NCI-H1930 (cell line): ENCODE measurements at regions not wholly inside any gene's neighbourhood (a gene's known extent, or its start where the extent isn't known, plus 50 kb on each side); places are given as distances from the start of the nearest gene placed in this dataset.
A peak's percentile ranks its signal among the peaks of the same experiment; 100 is the strongest.
"Not testable (repeated sequence)": the region's sequence is repeated elsewhere in the genome, so short reads cannot be mapped to it uniquely, and the experiment has no call there.

Source experiments
- DNase-seq, 2 experiments: peaks; one replicate each; lab custom pipeline; 2025; lab: John Stamatoyannopoulos, UW

DNA sequence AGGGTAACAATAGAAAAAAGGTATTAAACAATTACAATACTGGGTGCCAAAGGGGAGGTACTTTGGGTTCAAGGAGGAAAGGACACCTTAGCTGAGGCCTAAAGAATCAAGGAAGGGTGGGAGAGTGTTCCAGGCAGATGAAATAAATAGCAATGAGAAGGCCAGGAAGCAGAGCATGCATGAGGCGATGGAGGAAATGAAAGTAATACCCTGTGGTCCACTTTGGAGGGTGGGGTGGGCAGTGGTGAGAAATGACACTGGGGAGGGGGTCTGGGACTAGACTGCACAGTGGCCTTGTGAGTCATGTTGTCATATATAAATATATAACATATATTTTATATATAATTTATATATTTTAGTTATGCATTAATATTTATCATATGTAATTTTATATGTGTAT, 55.9 kb downstream of the BHLHE40 start:
- no peak for DNase-seq

DNA sequence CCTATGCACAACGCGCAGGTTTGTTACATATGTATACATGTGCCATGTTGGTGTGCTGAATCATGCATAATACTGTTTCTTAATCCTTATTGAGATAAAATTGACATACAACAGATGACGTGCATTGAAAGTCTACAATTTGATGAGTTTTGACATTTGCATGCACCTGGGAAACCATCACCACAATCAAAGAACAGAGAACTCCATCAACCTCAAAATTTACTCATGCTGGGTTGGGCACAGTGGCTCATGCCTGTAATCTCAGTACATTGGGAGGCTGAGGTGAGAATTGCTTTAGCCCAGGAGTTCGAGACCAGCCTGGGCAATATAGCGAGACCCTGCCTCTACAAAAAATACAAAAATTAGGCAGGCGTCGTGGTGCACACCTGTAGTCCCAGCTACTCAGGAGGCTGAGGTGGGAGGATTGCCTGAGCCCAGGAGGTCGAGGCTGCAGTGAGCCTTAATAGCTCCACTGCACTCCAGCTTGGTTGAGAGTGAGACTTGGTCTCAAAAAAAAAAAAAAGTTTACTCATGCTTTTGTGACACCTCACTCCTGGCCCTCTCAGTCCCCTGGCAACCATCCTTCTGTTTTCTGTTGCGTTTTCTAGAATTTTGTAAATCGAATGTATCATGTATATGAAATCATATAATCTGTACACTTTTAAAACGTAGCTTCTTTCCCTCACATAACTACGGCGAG, 56.6 kb downstream of the BHLHE40 start:
- DNase-seq, result no peak

DNA sequence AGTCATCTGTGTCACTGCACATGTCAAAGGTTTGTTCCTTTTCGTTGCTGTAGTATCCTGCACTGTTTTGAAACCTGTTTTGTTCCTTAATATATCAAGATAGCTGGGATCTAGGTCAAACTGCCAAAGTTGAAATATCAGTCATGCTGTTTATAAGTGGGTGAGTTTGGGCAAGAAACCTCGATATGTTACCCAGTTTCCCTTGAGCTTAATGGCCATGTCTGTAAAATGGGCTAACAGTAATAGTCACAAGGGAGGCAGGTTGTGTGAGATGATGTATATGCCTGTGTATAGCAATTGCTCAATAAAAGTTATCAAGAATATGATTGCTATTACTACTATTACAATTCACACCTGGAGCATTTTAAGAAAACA, 57.1 kb downstream of the BHLHE40 start:
- no peak for DNase-seq

DNA sequence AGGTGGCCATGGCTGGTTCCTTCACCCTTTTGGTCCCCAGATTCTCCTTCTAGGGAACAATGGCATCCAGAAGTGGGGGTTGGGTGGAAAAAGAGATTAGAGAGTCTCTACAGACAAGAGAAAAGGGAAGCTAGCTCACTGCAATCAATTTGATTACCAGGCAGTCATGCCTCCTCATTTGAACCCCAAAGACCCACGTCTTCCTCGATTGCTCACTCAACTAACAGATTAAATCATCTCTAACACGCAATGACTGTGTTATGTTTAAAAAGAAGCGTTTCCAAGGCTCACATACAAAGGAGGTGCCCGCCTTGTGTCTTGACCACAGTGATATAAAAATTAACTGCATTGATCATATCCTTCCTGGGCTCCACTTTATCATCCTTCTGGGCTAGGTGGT, 57.6 kb downstream of the BHLHE40 start:
- no peak for DNase-seq

DNA sequence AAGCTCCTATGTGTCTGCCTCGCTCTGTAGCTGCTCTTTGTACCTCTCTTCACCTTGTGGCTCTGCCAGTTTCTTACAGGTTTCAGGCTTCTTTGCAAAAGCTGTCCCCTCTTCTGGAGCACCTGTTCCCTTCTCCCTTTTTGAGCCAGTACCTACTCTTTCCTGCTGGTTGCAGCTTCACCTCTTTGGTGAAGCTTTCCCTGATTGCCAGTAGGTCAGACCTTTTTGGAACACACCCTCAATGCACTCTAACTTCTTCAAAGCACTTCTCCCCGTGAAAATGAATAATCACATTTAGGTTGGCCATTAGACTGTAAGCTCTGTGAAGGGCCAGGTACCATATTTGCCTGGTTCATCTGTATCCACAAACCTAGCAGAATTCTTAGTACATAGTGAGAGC, 60.3 kb downstream of the BHLHE40 start:
- DNase-seq, result no peak

DNA sequence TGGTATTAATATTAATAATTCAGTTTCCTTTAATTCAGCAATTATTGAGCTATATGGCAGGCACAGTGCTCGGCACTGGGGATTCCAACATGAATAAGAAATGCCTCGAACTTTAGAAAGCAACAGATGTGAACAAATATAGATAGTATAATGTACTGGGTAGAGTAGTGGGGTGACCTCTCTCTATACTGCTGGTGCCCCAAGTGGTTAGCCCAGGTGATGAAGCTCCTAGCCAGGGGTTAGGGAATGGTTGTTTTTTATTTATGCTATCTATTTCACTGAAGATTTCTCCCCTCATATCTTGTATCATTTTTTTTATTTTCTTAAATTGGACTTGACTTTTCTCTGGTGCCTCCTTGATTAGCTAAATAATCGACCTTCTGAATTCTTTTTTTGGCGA, 62.1 kb downstream of the BHLHE40 start:
- DNase-seq, result no peak

DNA sequence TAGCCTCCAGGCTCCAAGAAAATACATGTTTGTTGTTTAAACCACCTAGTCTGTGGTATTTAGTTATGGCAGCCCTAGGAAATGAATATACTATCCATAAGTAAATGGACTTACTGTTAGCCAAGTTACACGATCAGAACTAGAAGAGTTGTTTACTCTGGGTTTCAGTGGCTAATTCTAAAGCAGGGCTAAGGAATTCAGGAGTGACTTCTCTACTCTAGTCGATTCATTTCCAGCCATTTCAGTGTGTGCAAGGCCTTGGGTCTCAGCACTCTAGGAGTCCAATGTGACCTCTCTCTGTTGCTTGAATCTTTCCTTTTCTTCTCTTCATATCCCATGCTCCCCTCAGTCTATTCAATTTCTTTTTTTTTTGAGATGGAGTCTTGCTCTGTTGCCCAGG, 66.7 kb downstream of the BHLHE40 start:
- DNase-seq, result no peak

DNA sequence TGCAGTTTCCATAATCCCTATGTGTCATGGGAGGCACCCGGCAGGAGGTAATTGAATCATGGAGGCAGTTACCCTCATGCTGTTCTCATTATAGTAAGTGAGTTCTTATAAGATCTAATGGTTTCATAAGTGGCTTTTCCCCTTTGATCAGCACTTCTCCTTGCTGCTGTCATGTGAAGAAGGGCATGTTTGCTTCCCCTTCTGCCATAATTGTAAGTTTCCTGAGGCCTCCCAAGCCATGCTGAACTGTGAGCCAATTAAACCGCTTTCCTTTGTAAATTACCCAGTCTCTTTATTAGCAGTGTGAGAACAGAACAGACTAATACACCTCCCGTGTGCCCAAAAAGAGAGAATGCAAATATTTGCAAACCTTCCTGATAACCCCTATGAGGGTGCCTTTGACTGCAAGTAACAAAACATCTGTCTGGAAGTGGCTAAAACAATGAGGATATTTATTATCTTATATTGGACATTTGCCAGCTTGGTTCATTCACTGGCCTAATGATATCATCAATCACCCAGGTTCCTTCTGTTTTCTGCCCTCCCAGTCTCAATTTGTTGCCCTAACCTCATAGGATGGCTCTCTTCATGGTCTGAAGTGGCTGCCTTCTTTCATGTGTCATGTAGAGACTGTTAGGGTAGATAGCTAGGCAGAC, 68.7 kb downstream of the BHLHE40 start:
- no peak for DNase-seq

DNA sequence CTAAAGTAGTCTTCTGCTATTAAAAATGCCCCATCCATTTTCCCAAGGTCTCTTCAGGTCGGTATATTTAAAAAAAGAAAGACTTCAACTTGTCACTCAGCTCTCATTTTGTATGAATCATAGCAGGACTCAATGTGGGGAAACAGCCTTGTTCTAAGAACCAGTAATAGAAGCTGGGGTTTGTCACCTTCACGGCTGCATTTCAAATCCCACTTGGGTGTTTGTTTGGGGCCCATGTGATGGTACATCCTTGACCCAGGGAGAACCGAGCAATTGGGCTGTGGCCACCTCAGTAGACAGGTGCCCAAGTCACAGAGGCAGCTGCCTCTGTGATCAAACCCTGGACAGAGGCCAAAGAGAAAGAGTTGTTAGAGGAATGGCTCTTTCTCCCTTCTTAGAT, 70.3 kb upstream of the ARL8B start:
- DNase-seq, result no peak

DNA sequence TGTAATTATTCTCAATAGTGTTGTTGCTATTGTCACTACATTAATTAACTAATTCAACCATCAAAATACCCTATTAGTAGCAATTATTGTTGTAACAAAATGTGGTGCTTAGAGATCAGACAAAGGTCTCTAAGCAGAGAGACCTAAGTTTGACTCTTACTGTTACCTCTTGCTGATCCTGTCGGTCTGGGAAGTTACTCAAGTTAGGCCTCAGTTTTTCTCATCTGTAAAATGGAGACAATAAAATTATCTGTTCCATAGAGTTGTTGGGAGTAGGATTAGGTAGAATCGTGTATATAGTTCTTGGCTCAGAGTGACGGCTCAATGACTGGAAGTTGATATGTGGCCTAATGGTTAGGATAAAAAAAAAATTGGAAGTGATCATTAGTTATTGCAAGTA, 69.8 kb upstream of the ARL8B start:
- no peak for DNase-seq

DNA sequence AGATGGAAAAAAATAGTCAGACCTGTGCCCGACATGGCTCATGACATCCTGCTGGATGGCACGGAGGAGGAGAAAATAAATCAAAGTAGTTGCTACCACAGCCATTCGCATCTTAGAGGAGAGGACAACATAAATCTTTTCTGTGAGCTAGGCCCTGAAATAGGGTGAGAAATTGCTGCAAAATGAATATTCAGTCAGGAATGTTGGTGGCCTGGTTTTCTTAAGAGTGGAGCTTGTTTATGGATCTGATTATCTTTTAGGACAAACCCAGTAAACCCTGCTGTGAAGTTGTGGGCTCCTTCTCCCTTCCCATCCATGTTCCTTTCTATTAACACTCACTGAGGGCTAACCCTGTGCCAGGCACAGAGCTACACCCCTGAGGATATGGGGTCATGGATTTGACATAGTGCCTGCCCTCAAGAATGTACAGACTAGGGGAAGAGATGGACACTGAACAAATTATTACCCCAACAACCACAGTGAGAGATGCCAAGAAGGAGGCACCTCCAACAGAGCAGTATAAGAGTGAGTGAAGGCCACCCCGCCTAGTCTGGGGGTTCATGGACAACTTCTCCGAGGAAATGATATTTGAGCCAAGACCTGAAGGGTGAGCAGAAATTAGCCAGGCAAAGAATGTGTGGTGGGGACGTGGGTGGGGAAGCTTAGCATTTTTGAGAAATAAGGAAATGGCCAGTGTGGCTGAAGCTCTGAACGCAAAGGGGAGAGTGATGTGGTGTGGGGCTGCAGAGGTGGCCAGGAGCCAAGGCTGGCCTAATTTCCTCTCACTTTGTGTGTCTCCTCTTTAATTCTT, 68.9 kb upstream of the ARL8B start:
- DNase-seq, result no peak

DNA sequence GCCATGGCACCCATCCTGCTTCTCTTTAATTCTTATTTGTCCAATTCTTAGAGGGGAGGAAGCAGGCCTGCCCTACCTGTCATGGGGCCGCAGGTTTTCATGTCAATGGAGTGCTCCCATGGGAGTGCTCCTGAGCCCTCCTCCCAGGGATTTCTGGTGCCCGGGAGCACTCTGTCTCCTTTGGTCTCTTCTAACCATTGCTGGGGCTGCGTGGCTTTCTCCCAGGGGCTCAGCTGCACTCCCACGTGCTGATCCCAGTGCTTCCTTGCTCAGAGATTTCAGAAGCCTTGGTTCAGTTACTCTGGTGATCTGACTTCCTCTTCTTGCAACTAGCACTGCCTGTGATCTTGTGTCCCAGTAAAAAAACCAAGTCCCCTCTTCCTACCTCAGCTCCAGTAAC, 68.0 kb upstream of the ARL8B start:
- no peak for DNase-seq

DNA sequence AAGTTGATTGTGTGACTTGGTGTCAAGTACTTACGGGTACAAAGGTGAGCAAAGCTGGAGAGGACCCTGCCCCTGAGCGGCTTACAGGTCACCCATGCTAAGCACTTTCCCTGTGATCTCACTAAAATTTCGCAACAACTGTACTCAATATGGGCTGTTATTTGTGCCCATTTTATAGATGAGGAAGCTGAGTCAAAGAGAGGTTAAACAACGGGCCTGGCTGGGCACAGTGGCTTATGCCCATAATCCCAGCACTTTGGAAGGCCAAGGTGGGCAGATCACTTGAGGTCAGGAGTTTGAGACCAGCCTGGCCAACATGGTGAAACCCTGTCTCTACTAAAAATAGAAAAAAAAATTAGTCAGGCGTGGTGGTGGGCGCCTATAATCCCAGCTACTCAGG, 67.5 kb upstream of the ARL8B start:
- DNase-seq, result not testable (repeated sequence)

DNA sequence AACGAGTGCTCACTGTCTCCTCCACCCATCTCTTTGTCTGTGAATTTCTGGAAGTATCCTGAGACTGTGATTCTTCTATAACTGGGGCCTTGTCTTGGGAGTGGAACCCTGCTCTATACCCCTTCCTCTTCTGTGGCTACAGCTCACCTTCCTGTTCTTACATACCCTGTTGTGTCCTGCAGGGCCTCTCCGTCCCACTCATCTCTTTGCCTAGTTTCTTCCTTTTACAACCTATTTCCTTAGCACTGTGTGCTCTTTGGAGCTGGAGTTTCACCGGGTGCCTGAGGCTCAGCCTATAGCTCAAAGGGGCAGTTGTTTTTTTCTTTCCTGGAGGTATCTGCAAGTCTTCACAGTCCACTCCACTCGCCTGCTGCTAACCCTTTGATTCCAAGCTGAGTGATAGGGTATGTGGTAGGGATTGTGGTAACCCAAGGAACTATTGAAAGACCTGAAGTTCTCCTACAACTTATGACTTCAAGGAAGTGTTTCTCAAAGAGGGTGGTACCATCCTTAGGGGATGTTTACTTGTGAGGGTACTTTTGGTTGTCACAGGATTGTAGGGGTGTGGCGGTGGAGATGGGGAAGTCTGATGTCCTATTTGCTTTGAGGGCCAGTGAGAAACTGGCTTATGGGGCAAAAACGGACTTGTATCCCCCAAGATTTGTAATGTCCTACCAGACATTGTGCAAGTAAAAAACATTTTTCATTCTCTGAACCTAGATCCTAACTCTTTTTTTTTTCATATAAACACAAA, 66.6 kb upstream of the ARL8B start:
- no peak for DNase-seq

DNA sequence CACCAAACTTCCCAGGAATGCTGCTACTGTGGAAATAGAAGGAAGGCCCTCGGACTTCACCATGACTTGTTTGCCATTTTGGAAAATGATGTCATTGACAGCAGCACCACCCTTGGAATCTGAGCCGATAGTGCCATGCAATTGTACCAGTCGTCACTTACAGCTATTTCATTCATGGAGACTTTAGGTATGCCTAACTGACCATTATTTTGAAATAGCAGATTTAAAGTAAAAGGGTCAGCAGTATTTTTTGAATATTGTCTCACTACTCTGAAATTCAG, 66.0 kb upstream of the ARL8B start:
- no peak for DNase-seq

DNA sequence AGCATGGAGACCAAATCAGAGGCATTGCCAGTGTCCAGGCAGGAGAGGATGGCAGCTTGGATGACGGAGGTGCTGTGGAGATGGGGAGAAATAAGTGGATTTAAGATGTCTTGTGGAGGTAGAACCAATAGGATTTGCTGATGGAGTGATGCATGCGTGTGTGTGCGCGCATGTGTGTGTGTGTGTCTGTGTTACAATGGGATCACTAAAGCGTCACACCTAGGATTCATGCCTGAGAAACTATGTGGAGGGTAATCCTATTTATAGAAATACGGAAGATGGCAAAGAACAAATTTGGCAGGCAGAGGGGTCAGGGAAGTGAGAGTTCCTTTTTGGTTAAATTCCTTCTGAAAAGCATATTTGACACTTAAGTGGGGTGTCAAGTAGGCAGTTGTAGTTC, 64.8 kb upstream of the ARL8B start:
- no peak for DNase-seq

DNA sequence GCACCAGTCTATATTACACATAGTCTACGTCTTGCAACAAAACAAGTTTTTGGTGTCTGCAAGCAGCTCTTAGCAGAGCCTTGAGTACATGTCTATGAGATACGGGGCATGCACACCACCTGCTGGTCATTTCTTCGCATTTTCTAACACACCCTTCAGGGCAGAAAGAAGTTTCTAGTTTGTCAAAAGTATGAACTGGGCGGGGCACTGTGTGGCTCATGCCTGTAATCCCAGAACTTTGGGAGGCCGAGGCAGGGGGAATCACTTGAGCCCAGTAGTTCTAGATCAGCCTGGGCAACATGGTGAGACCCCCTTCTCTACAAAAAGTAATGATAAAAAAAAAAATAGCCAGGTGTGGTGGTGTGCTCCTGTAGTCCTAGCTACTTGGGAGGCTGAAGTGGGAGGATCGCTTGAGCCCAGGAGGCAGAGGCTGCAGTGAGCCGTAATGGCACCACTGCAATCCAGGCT, 64.2 kb upstream of the ARL8B start:
- DNase-seq, result peak in 1 of 2 experiments; percentile 8

DNA sequence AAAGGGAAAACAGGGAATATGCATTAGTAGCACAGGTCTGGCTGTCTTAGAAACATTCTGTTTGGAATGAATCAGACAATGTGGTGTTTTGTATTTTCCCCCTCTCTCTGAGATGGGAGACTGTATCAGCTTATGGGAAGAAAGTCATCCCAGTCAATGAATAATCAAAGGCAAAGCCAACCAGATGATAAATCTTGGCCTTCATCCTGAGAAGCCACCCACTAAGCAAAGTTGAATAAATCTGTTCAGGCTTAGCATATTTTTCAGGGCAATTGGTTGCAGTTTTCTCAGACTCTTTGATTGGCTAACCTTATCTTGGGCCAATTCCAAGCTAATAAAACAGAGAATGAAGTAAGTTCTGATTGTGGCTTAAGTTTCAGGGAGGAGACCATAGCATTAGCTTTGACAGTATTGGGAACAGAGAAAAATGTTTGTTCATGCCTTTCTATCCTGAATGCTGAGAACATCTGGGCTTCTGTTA, 63.6 kb upstream of the ARL8B start:
- DNase-seq, result no peak

DNA sequence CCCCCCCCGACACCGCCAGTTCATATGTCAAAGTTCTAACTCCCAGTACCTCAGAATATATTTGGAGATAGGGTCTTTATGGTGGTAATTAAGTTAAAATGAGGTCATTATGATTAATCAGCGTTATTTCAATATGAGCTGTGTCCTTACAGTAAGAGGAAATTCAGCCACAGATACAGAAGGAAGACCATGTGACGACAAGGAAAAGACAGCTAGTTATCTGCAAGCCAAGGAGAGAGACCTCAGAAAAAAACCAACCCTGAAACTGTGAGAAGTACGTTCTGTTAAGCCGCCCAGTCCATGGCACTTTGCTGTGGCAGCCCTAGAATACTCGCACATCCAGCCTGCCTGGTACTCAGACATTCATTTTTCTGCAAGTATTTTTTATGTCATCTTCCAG, 62.3 kb upstream of the ARL8B start:
- DNase-seq, result no peak

DNA sequence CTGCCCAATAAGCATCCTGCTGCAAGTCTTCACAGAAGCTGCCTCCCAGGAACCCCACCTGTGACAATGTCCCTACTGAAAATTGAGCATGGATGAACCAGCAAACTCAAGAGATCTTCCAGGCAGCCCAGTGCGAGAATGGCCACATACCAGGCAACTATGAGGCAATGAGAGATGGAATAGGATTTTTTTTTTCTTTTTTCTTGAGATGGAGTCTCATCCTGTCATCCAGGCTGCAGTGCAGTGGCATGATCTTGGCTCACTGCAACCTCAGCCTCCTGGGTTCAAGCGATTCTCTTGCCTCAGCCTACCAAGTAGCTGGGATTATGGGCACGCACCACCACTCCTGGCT, 60.9 kb upstream of the ARL8B start:
- DNase-seq, result no peak

DNA sequence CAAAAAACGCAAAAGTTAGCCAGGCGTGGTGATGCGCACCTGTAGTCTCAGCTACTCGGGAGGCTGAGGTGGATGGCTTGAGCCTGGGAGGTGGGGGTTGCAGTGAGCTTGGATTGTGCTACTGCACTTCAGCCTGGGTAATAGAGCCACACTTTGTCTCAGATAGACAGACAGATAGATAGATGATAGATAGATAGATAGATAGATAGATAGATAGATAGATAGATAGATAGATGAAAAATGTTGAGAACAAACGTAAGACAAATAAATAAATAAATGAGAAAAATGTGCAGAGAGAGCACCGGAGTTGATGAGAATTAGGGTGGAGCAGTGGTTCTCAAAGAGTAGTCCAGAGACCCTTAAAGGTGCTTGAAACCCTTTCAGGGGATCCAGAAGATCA, 58.4 kb upstream of the ARL8B start:
- DNase-seq, result no peak

DNA sequence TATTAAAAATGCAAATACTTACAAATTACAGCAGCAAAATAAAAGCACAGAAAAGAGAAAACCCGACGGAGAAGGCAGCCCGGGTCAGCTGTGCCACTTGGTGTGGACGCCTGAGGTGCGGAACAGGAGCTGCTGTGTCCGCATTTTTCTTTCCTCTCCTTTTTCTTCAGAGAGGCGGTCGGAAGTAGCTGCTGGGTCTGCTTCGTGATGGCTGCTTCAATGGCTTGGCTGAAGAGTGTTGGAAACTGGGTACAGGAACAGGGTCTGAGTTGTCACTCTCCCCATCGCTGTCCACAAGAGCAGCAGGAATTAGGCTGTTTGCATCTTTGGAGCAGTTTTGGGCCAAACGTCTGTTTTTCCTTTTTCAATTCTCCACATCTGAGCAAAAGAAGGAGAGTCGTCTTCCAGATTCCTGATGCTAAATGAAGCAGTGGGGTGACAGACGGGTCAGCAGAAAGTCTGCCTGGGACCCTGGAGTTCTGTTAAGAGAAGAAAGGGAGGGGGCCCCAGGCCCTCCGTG, 53.5 kb upstream of the ARL8B start:
- DNase-seq, result no peak
